C4-2B (cell line): ENCODE measurements at regions not wholly inside any gene's neighbourhood (a gene's known extent, or its start where the extent isn't known, plus 50 kb on each side); places are given as distances from the start of the nearest gene placed in this dataset.
"Not testable (repeated sequence)": the region's sequence is repeated elsewhere in the genome, so short reads cannot be mapped to it uniquely, and the experiment has no call there.

ENCODE experiments used
- CTCF ChIP-seq: fragments of 450-650 bp; conservative IDR thresholded peaks from 2 replicates; pipeline ENCODE4 v1.5.1; 2017; ENCODE audit warnings: mild to moderate bottlenecking
- ZFX ChIP-seq: fragments of 450-650 bp; IDR thresholded peaks from 2 replicates; pipeline ENCODE4 v1.6.1; 2017

- not testable (repeated sequence) for TF ChIP-seq CTCF, ZFX
Observed at GRCh38 chr11:49670705-49671104, 281.5 kb upstream of the OR4C13 start.
